VCaP (cell line): ENCODE measurements at regions not wholly inside any gene's neighbourhood (a gene's known extent, or its start where the extent isn't known, plus 50 kb on each side); places are given as distances from the start of the nearest gene placed in this dataset.

Experiments used
- H3K27ac ChIP-seq: fragments of 450-650 bp; 2 replicates; pipeline ENCODE4 v1.5.1; 2017
- TF ChIP-seq, protein P1 (sequence below): fragments of 450-650 bp; conservative IDR thresholded peaks from 2 replicates; pipeline ENCODE4 v1.5.1; 2017; ENCODE audit warnings: mild to moderate bottlenecking, moderate library complexity

DNA sequence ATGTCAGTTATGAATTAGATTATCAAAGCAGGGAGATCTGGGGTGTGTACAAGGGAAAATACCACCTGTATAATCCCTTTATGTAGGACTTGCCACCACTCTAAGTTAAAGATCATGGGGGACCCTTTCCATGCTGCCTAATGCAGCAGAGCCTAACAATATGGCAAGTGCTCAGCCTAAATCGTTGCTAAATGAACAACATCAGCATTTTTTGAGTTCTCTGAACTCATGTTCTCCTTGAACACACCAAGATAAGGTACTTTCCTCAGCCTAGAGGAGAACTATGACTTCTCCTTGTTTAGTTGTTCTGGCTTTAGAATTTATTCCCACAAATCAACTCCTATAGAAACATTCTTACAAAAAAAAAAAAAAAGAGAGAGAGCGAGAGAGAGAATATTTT, 177.0 kb downstream of the DUSP10 start:
- no peak overlapping the region for H3K27ac ChIP-seq
- TF ChIP-seq, protein P1, sequence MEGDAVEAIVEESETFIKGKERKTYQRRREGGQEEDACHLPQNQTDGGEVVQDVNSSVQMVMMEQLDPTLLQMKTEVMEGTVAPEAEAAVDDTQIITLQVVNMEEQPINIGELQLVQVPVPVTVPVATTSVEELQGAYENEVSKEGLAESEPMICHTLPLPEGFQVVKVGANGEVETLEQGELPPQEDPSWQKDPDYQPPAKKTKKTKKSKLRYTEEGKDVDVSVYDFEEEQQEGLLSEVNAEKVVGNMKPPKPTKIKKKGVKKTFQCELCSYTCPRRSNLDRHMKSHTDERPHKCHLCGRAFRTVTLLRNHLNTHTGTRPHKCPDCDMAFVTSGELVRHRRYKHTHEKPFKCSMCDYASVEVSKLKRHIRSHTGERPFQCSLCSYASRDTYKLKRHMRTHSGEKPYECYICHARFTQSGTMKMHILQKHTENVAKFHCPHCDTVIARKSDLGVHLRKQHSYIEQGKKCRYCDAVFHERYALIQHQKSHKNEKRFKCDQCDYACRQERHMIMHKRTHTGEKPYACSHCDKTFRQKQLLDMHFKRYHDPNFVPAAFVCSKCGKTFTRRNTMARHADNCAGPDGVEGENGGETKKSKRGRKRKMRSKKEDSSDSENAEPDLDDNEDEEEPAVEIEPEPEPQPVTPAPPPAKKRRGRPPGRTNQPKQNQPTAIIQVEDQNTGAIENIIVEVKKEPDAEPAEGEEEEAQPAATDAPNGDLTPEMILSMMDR = no peak

DNA sequence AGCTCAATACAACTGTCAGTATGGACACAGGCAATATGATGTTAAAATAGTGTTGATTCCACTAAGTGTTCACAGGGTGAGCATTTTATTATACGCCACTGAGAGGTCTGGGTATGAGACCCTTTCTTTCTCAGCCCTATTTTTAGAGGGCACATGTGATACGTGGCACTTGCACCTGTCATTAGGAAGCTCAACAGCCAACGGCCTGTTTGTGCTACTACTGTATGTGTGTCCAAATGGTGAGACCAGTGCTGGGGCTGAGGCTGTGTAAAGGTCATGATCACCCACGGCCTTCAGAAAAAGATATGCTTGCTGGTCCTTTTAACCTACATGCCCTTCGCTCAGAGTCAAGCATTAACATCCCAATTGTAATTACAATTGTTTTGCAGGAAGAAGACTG, 176.2 kb downstream of the DUSP10 start:
- TF ChIP-seq, protein P1 = no peak
- no peak overlapping the region for H3K27ac ChIP-seq

DNA sequence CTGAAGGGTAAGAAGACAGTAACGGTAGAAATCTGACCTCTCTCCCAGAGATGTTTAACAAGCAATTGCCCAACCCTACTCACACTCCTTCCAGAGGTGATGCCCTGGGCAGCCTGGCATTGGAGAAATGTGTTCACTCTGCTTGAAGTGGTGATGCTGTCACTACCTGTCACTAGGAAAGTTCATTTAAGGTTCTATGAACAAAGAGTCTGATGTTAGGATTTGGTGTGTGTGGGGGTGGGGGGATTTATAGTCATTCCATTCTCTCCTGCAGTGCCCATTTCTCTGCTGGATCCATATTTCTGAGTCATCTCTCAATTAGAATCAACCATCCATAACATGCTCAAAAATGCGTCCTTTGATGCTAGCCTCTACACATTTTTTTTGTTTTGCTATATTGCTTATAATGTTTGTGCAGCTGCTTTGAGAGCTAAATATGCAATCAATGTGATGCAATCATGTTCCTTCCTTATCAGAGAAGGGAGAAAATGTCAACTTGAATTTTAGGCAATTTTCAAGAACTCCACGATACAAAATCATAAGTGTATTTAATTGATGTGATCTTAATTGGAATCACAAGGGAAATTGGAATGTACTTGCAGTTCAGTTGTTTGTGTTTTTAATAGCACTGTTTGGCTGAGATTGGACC, 173.9 kb downstream of the DUSP10 start:
- H3K27ac ChIP-seq = no peak overlapping the region
- TF ChIP-seq, protein P1 = no peak

DNA sequence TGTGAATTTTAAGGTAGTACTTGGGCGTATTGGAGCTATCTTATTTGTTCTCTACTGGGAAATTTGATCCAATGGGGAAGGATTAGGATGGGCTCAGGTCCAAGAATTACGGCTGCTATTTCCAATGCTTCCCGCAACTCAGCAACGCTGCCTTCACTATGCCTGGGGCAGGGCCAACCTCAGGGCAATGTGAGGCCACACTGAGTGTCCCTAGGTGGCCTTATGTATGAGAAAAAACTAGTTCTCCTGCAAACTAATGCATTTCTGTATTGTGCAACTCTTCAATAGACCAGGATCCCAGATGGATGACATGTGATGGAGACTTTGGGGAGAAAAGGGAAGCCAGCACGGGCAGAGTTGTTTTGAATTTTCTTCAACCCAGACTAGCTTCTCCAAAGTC, 168.1 kb downstream of the DUSP10 start:
- TF ChIP-seq, protein P1 = no peak
- H3K27ac ChIP-seq = no peak overlapping the region

DNA sequence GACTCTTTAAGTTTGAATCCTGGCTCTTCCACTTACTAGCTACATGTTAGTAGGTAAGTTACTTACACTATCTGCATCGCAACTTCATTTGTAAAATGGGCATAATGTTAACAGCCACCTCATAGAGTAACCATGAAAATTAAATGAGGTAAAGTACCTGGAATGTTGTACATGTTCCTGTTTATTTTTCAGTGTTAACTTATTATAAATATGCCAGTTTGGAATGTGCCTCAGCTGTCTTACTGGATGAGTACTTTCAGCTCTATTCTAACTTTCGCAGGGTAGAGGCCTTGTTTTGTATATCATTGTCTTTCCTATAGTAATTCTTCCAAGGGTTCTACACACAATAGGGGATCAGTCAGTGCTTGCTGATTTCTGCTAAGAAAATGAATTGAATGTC, 167.4 kb downstream of the DUSP10 start:
- no peak overlapping the region for H3K27ac ChIP-seq
- TF ChIP-seq, protein P1 = no peak

DNA sequence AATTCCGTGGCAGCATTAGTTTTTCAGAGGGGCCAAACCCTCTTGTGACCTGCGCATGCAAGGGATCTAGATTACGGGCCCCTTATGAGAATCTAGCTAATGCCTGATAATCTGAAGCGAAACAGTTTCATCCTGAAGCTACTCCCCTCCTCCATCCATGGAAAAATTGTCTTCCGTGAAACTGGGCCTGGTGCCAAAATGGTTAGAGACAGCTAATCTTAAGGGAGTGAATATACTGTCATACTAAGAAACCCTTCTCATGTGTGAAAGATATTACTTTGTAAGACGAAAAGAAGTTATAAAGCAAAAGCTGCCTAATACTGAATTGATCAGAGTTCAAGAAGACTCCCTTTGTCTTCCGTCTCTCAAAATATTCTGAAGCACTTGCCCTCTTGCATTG, 166.3 kb downstream of the DUSP10 start:
- no peak overlapping the region for H3K27ac ChIP-seq
- TF ChIP-seq, protein P1 = no peak

DNA sequence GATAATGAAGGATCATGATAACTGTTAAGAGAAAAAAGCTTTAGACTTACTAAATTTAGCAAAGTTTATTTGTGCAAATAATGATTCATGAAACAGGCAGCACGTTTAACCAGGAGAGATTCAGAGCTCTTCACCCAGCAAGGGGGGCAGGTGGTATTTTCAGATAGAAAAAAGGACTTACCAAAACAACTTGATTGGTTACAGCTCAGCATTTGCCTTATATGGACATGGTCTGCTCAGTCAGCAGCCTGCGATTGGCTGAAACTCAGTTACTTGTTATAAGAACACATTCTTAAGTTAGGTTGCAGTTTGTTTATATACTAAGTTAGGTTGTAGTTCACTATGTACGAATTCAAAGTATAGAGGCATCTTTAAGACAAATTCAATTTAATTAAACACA, 165.6 kb downstream of the DUSP10 start:
- TF ChIP-seq, protein P1 = no peak
- no peak overlapping the region for H3K27ac ChIP-seq
